Testis (tissue), 2 donors: ENCODE measurements at regions not wholly inside any gene's neighbourhood (a gene's known extent, or its start where the extent isn't known, plus 50 kb on each side); places are given as distances from the start of the nearest gene placed in this dataset.

Experiments used
- POLR2A ChIP-seq: fragments of 450-650 bp; IDR thresholded peaks from one replicate; pipeline ENCODE4 v1.6.1; 2017; ENCODE audit warnings: antibody characterized with exemption, mild to moderate bottlenecking, moderate library complexity
- TF ChIP-seq, protein P1 (sequence below), 3 experiments: fragments of 450-650 bp in 2 of 3; fragments of 200-600 bp in 1 of 3; sonication (generic) in 1 of 3; IDR thresholded peaks; one replicate each; pipeline ENCODE4 v1.5.1; 2016 to 2019; ENCODE audit warnings: antibody characterized with exemption in 3 of 3, mild to moderate bottlenecking in 2 of 3, moderate library complexity in 1 of 3

DNA sequence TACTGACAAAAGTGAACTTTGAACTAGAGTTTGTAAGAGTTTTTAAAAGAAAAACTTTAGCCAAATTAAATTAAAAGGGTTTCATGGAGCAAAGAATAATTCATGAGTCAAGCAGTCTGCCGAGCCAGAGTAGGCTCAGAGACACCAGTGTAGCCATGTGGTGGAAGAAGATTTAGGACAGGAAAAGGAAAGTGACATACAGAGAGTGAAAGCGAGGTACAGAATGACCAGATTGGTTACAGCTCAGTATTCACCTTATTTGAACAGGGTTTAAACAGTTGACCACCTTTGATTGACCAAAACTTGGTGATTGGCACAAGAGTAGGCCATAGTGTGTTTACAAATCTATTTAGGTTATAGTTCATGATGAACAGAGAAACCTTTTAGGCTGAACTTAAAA lies 377.8 kb downstream of the KLHL4 start:
- TF ChIP-seq, protein P1, sequence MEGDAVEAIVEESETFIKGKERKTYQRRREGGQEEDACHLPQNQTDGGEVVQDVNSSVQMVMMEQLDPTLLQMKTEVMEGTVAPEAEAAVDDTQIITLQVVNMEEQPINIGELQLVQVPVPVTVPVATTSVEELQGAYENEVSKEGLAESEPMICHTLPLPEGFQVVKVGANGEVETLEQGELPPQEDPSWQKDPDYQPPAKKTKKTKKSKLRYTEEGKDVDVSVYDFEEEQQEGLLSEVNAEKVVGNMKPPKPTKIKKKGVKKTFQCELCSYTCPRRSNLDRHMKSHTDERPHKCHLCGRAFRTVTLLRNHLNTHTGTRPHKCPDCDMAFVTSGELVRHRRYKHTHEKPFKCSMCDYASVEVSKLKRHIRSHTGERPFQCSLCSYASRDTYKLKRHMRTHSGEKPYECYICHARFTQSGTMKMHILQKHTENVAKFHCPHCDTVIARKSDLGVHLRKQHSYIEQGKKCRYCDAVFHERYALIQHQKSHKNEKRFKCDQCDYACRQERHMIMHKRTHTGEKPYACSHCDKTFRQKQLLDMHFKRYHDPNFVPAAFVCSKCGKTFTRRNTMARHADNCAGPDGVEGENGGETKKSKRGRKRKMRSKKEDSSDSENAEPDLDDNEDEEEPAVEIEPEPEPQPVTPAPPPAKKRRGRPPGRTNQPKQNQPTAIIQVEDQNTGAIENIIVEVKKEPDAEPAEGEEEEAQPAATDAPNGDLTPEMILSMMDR (IDR thresholded peaks at IDR 0.05), result no peak
- TF ChIP-seq POLR2A, result no peak
